K562 (cell line): ENCODE measurements at regions not wholly inside any gene's neighbourhood (a gene's known extent, or its start where the extent isn't known, plus 50 kb on each side); places are given as distances from the start of the nearest gene placed in this dataset.

Experiments used
- ATAC-seq: fragments of 200-7000 bp; cut with Tn5 transposase; 3 replicates; pipeline ENCODE4 v1.9.1; 2020; ENCODE audit warnings: moderate library complexity
- BruUV-seq: library from RNA; stranded (reverse); fragments of 400-500 nt; replicated peaks from 2 replicates; lab custom pipeline; 2021; lab: Mats Ljungman, UMichigan
- CTCF ChIA-PET: fragments of 300-600 bp; formaldehyde crosslinking; extraction: SDS; loops from one replicate; lab custom pipeline; 2021; ENCODE audit warnings: low intra/inter-chr PET ratio; lab: Yijun Ruan, JAX
- POLR2A ChIA-PET: fragments of 300-600, 350-650 bp; sonication (Branson Sonifier 250); formaldehyde crosslinking; extraction: SDS; loops from one replicate; lab custom pipeline; 2021; ENCODE audit warnings: antibody characterized with exemption, inconsistent platforms; lab: Yijun Ruan, JAX
- DNase-seq, 4 experiments: peaks; one replicate each; pipeline versions ENCODE4 v3.0.0 to v3.0.0-alpha.2; 2011 to 2018; ENCODE audit warnings: low spot score in 3 of 4, mixed read lengths in 3 of 4; ENCODE audit errors: extremely low read depth in 1 of 4
- FAIRE-seq: peaks from 2 replicates; lab custom pipeline; 2011; peaks lifted over from hg19 to GRCh38; lab: Jason Lieb, UNC
- H2AFZ ChIP-seq: 2 replicates; pipeline ENCODE4 v1.6.0; 2011; ENCODE audit warnings: low read depth, low read length, control low read depth, inconsistent platforms
- H3K27ac ChIP-seq: fragments of 200-600 bp; 3 replicates; pipeline ENCODE4 v1.8.0; 2011; ENCODE audit warnings: low read depth, mild to moderate bottlenecking, control low read depth, inconsistent platforms, low read length, moderate library complexity, mixed read lengths; ENCODE audit errors: extremely low read depth
- H3K27me3 ChIP-seq, 2 experiments: fragments of 300-600 bp in 1 of 2; 2 replicates in 1 of 2; 3 replicates in 1 of 2; pipeline versions ENCODE4 v1.6.0 to v1.8.0; 2011; ENCODE audit warnings: inconsistent platforms in 2 of 2, low read length in 2 of 2, mild to moderate bottlenecking in 1 of 2, mixed read lengths in 1 of 2, moderate library complexity in 1 of 2; ENCODE audit not compliant: control insufficient read depth in 2 of 2, insufficient read depth in 2 of 2
- H3K36me3 ChIP-seq: fragments of 300-600 bp; 3 replicates; pipeline ENCODE4 v1.8.0; 2011; ENCODE audit warnings: mild to moderate bottlenecking, low read length, inconsistent platforms; ENCODE audit not compliant: control insufficient read depth, insufficient read depth
- H3K4me1 ChIP-seq, 2 experiments: fragments of 200-600 bp in 1 of 2; replicated peaks in 1 of 2; 2 replicates in 1 of 2; 3 replicates in 1 of 2; pipeline versions ENCODE4 v1.5.1 to v1.8.0; 2011; ENCODE audit warnings: inconsistent platforms in 2 of 2, low read length in 2 of 2, mild to moderate bottlenecking in 1 of 2, mixed read lengths in 1 of 2, moderate library complexity in 1 of 2; ENCODE audit not compliant: control insufficient read depth in 2 of 2, insufficient read depth in 2 of 2
- H3K4me2 ChIP-seq: 2 replicates; pipeline ENCODE4 v1.6.1; 2011; ENCODE audit warnings: low read length, control low read depth, inconsistent platforms, mixed read lengths; ENCODE audit not compliant: insufficient read depth
- H3K4me3 ChIP-seq: fragments of 200-600 bp; sonication (generic), shearing (Covaris generic); 2 replicates; pipeline ENCODE4 v1.5.1; 2016; ENCODE audit warnings: control low read depth, inconsistent platforms
- H3K79me2 ChIP-seq: fragments of 200-600 bp; 3 replicates; pipeline ENCODE4 v1.8.0; 2011; ENCODE audit warnings: low read length, inconsistent platforms; ENCODE audit not compliant: control insufficient read depth, insufficient read depth
- H3K9ac ChIP-seq, 2 experiments: 2 replicates each; pipeline versions ENCODE4 v1.6.0 to v1.6.1; 2011; ENCODE audit warnings: low read depth in 2 of 2, low read length in 2 of 2, control low read depth in 1 of 2, inconsistent platforms in 1 of 2, mild to moderate bottlenecking in 1 of 2, mixed read lengths in 1 of 2; ENCODE audit not compliant: insufficient read depth in 1 of 2
- H3K9me1 ChIP-seq: one replicate; pipeline ENCODE4 v1.6.0; 2011; ENCODE audit warnings: inconsistent platforms, mild to moderate bottlenecking, low read length, moderate library complexity; ENCODE audit not compliant: control insufficient read depth, insufficient read depth
- H3K9me3 ChIP-seq: replicated peaks from 2 replicates; pipeline ENCODE4 v1.5.1; 2011; ENCODE audit warnings: low read depth, low read length, inconsistent platforms; ENCODE audit not compliant: control insufficient read depth, insufficient read depth
- H4K20me1 ChIP-seq: replicated peaks from 2 replicates; pipeline ENCODE4 v1.6.1; 2011; ENCODE audit warnings: low read length, inconsistent platforms, mixed read lengths; ENCODE audit not compliant: control insufficient read depth, insufficient read depth
- HIVEP1 ChIP-seq: fragments of 250-450 bp; sonication (Bioruptor Pico); IDR thresholded peaks from 2 replicates; pipeline ENCODE4 v1.4.0; 2020; ENCODE audit warnings: mild to moderate bottlenecking
- JUN ChIP-seq, 2 experiments: sonication (generic) in 1 of 2; formaldehyde crosslinking in 1 of 2; IDR thresholded peaks; 2 replicates each; pipeline versions ENCODE4 v1.6.1 to v1.8.0; 2012 to 2022; ENCODE audit warnings: borderline replicate concordance in 2 of 2, mild to moderate bottlenecking in 2 of 2, improper control_type of control experiment in 1 of 2, low read depth in 1 of 2, low read length in 1 of 2, missing genetic modification reagents in 1 of 2
- L3MBTL2 ChIP-seq: fragments of 450-650 bp; IDR thresholded peaks from 2 replicates; pipeline ENCODE4 v1.6.1; 2016; ENCODE audit warnings: mild to moderate bottlenecking, moderate library complexity
- POLR2B ChIP-seq: fragments of 450-650 bp; IDR thresholded peaks from 2 replicates; pipeline ENCODE4 v1.6.1; 2018; ENCODE audit warnings: low read depth; ENCODE audit not compliant: partially characterized antibody
- TEAD1 ChIP-seq, 2 experiments: fragments of 450-650 bp in 1 of 2; sonication (generic) in 1 of 2; formaldehyde crosslinking; IDR thresholded peaks; 2 replicates each; pipeline versions ENCODE4 v1.4.0 to v1.8.0; 2020 to 2022; ENCODE audit warnings: mild to moderate bottlenecking in 2 of 2, missing genetic modification reagents in 1 of 2
- ZC3H11A ChIP-seq: IDR thresholded peaks from 2 replicates; pipeline ENCODE4 v1.6.1; 2012; ENCODE audit warnings: low read depth, low read length, improper control_type of control experiment
- ZNF224 ChIP-seq: sonication (generic); formaldehyde crosslinking; IDR thresholded peaks from 2 replicates; pipeline ENCODE4 v1.8.0; 2022; ENCODE audit warnings: mild to moderate bottlenecking, missing genetic modification reagents
- ZNF511 ChIP-seq: sonication (generic); formaldehyde crosslinking; IDR thresholded peaks from 2 replicates; pipeline ENCODE4 v1.8.0; 2022; ENCODE audit warnings: mild to moderate bottlenecking, missing genetic modification reagents
- ZNF609 ChIP-seq: sonication (generic); formaldehyde crosslinking; IDR thresholded peaks from 2 replicates; pipeline ENCODE4 v1.8.1; 2023; ENCODE audit warnings: missing genetic modification reagents, mild to moderate bottlenecking, borderline replicate concordance
- WGBS: fragments of 100-300 bp; shearing (Covaris generic); methylation state at CpG from one replicate; pipeline ENCODE4 v1.1.6; 2016; ENCODE audit warnings: low coverage, mixed read lengths; ENCODE audit not compliant: insufficient coverage; ENCODE audit errors: missing lambda C conversion rate; 5-methylcytosine and 5-hydroxymethylcytosine counted together
- in situ Hi-C: fragments of 300-500 bp; cut with MboI; formaldehyde crosslinking; loops from 4 replicates; pipeline ENCODE4 v1.15.0; 2018; ENCODE audit warnings: inconsistent platforms, mixed read lengths
- intact Hi-C: fragments of 100-400 bp; cut with micrococcal nuclease; formaldehyde crosslinking; loops from 2 replicates; pipeline ENCODE4 v1.14.2; 2022

GRCh38 chr7:25296086-25296485, 67.8 kb upstream of the NPVF start:
- ChIA-PET CTCF (no interaction called here), POLR2A (no interaction called here)
- no peak overlapping the region for H3K9ac ChIP-seq
- TF ChIP-seq ZC3H11A (no peak), JUN (IDR thresholded peaks at IDR 0.05; ENCODE audit: borderline replicate concordance, low read depth, low read length) (no peak), JUN (CRISPR knock-in tag; IDR thresholded peaks at IDR 0.05; ENCODE audit: borderline replicate concordance) (no peak), TEAD1 (CRISPR knock-in tag; IDR thresholded peaks at IDR 0.05) (no peak), L3MBTL2 (no peak), ZNF511 (CRISPR knock-in tag) (no peak)
- no peaks in the 10 kb centered on the region for H3K9me3 ChIP-seq
- no peak overlapping the region for H3K27ac ChIP-seq
- BruUV-seq, result no TSS peak
- no peak overlapping the region for H3K4me3 ChIP-seq
- ATAC-seq, result no peak
- no peaks in the 10 kb centered on the region for H3K9me1 ChIP-seq
- no peaks in the 10 kb centered on the region for H3K36me3 ChIP-seq
- no peak for DNase-seq
- WGBS, result 3% methylated on average over 3 of the region's 3 CpGs
- no peak overlapping the region for H3K4me2 ChIP-seq
- no peak for FAIRE-seq
- no peaks in the 10 kb centered on the region for H3K4me1 ChIP-seq
- in situ Hi-C loops (no loop called here), intact Hi-C loops (no loop called here)
- no peaks in the 10 kb centered on the region for H4K20me1 ChIP-seq
- no peaks in the 10 kb centered on the region for H3K79me2 ChIP-seq
- H3K27me3 ChIP-seq, result peaks cover 13 to 19% of the 10 kb centered on the region in 2 experiments; a peak in 3 of 5 replicates
- H2AFZ ChIP-seq, result no peak overlapping the region

GRCh38 chr7:25297278-25297677, 69.0 kb upstream of the NPVF start:
- no peak overlapping the region for H3K27ac ChIP-seq
- WGBS, result 6% methylated on average over 1 of the region's 1 CpG
- TF ChIP-seq HIVEP1 (CRISPR knock-in tag) (no peak), ZNF224 (CRISPR knock-in tag) (no peak), ZNF609 (no peak), POLR2B (no peak)

More at GRCh38 chr7:25297278-25297677, 69.0 kb upstream of the NPVF start:
- H3K27me3 ChIP-seq, result peaks cover 13 to 20% of the 10 kb centered on the region in 2 experiments; a peak in 3 of 5 replicates
- intact Hi-C loops (no loop called here), in situ Hi-C loops (no loop called here)
- ATAC-seq, result no peak
- DNase-seq, result no peak
- H3K4me2 ChIP-seq, result no peak overlapping the region
- no peak overlapping the region for H2AFZ ChIP-seq
- no peaks in the 10 kb centered on the region for H3K79me2 ChIP-seq
- POLR2A ChIA-PET, result no interaction called here
- H3K9me1 ChIP-seq, result no peaks in the 10 kb centered on the region
- no peaks in the 10 kb centered on the region for H3K4me1 ChIP-seq
- FAIRE-seq, result no peak
- CTCF ChIA-PET, result interaction anchor here (0.7 kb wide), 1 partner anchor 951 kb away, joined by 3 read pairs; no protein-coding TSS in a partner anchor
- H3K9me3 ChIP-seq, result no peaks in the 10 kb centered on the region
- H3K36me3 ChIP-seq, result no peaks in the 10 kb centered on the region
- no peak overlapping the region for H3K9ac ChIP-seq
- no peak overlapping the region for H3K4me3 ChIP-seq
- H4K20me1 ChIP-seq, result no peaks in the 10 kb centered on the region
- BruUV-seq, result no TSS peak
